Left ventricle myocardium superior (tissue), 1 donor: ENCODE measurements at regions not wholly inside any gene's neighbourhood (a gene's known extent, or its start where the extent isn't known, plus 50 kb on each side); places are given as distances from the start of the nearest gene placed in this dataset.
"Not testable (repeated sequence)": the region's sequence is repeated elsewhere in the genome, so short reads cannot be mapped to it uniquely, and the experiment has no call there.

Experiments used
- ATAC-seq: fragments of 200-7000 bp; cut with Tn5 transposase; one replicate; pipeline ENCODE4 v1.9.1; 2020; ENCODE audit warnings: mild to moderate bottlenecking, moderate library complexity
- DNase-seq: peaks from one replicate; pipeline ENCODE4 v3.0.0-alpha.2; 2020
- intact Hi-C: fragments of 100-400 bp; cut with micrococcal nuclease; formaldehyde crosslinking; loops from one replicate; pipeline ENCODE4 v1.11.0; 2022
- donor health status: DM: no; HTN: yes; CAD: no; lungs with severe emphysema.

DNA sequence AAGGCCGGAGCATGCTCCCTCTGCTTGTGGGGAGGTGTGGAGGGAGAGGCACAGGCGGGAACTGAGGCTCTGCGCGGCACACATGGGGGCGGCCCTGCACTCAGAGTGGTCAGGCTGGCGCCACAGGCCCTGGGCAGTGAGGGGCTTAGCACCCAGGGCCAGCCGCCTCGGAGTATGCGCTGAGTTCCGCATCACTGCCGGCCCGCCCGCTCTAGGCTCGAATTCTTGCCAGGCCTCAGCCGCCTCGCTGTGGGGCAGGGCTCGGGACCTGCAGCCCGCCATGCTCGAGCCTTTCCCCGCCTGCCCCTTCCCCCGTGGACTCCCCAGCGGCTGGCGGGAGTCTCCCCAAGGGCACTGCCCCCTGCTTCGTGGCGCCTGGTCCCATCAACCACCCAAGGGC, 905.9 kb downstream of the SPATA31A6 start:
- DNase-seq, intact Hi-C loops, ATAC-seq: not testable (repeated sequence)

GRCh38 chr9:43110376-43110775, 926.9 kb downstream of the SPATA31A6 start:
- intact Hi-C loops, DNase-seq, ATAC-seq: not testable (repeated sequence)

DNA sequence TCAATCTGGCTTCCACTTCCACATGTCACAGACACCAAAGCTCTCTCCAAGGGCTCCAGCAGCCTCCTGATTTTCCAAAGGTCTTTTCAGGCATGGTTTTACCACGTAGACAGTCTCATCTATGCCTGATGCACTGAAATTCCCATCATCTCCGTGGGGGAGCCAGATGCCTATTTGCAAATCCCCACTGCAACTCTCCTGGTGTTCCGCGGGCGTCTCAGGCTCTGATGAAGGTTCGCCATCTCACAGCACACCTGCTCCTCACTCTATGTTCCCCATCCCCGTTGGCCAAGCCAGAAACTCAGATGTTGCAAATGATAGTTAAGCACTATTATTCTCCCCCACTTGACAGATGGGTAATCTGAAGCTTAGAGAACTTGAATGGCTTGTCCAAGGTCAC, 929.4 kb downstream of the SPATA31A6 start:
- DNase-seq, intact Hi-C loops, ATAC-seq: not testable (repeated sequence)

DNA sequence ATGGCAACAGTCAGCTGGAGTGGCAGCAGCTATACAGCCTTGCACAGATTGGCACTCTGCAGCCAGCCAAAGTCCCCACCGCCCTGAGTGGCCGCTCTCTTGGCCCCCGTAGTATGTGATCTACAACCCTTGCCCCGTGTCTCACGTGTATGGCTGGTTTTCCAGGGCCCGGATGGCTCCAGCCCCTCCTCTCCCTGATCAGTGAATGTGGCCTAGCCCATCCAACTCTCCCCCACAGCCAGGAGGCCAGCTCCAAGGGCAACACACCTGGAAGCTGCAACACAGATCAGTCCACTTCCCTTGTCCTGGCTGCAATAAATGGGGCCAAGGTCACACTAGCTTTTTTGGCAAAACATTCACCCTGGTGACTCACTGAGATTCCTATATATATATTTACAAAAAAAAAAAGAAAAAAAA, 932.4 kb downstream of the SPATA31A6 start:
- ATAC-seq, intact Hi-C loops: not testable (repeated sequence)
- peak; percentile 60 for DNase-seq

- peak; percentile 75 for DNase-seq
- intact Hi-C loops, ATAC-seq: not testable (repeated sequence)
Observed at GRCh38 chr9:43118088-43118865, 934.8 kb downstream of the SPATA31A6 start.

GRCh38 chr9:43119565-43119964, 936.1 kb downstream of the SPATA31A6 start:
- ATAC-seq, intact Hi-C loops: not testable (repeated sequence)

DNA sequence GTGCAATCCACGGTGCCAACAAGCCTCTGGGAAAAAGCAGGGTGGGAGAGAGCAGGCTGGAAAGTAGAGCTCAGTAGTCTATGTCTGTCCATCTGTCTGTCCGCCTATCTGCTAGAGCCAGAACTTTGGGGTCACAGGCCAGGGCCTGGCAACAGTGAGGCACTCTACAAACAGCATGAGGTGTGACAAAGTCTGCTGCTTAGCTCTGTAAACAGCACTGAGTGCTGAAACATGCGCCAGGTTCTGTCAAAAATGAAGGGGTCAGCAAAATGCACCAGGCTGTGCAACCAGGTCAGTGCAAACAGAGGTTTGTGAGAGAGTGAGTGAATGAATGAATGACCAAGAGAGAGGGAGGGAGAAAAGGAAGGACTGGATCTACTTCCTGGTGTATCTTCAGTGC, 936.5 kb downstream of the SPATA31A6 start:
- ATAC-seq, intact Hi-C loops, DNase-seq: not testable (repeated sequence)

More at GRCh38 chr9:43119565-43119964, 936.1 kb downstream of the SPATA31A6 start:
- DNase-seq = not testable (repeated sequence)

- intact Hi-C loops, ATAC-seq: not testable (repeated sequence)
- DNase-seq = peak; percentile 43
Observed at GRCh38 chr9:43125894-43126293, 942.4 kb downstream of the SPATA31A6 start.

GRCh38 chr9:43127026-43127775, 943.7 kb downstream of the SPATA31A6 start:
- ATAC-seq, intact Hi-C loops: not testable (repeated sequence)
- DNase-seq = peak; percentile 67

GRCh38 chr9:43127949-43128348, 944.5 kb downstream of the SPATA31A6 start:
- intact Hi-C loops, DNase-seq, ATAC-seq: not testable (repeated sequence)

DNA sequence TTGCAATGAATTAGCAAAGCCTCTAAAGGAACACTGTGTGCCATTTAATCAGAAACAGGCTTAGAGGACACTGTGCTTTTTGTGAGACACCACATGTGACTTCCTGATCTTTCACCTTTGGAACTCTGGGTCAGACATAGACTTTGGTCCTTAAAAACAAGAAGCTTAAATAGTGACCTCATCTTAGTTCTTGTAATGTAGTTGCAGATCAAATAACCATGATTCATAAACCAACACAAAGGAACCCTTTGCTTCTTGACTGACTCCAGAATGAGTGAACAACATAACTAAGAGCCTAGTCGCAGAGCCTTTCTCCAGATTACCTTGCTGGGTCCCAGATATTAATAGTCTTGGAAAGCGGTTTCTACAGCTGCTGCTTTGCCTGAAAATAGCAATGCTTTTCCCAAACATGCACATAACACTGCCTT, 947.3 kb downstream of the SPATA31A6 start:
- intact Hi-C loops, ATAC-seq, DNase-seq: not testable (repeated sequence)

GRCh38 chr9:43135440-43135839, 952.0 kb downstream of the SPATA31A6 start:
- ATAC-seq, DNase-seq, intact Hi-C loops: not testable (repeated sequence)

- ATAC-seq, DNase-seq, intact Hi-C loops: not testable (repeated sequence)
Observed at GRCh38 chr9:43138909-43139308, 955.5 kb downstream of the SPATA31A6 start.

DNA sequence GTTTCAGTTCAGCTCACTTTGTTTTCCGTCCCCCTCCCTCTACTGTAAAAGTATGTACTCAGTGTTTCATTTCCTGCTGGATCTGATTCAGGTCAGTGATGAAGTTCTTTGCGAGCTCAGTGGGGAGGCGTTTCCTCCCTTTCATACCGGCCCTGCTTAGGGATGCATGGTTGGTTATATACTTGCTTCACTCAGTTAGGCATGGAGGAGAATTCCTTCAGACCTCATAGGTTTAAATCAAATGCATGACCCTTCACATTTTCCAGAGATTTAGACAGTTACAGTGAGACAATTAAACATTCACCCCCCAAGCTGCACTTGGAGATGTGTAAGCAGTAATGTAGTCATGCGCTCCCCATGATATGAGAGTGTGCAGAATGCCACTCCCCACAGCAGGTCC, 955.9 kb downstream of the SPATA31A6 start:
- ATAC-seq, DNase-seq, intact Hi-C loops: not testable (repeated sequence)

DNA sequence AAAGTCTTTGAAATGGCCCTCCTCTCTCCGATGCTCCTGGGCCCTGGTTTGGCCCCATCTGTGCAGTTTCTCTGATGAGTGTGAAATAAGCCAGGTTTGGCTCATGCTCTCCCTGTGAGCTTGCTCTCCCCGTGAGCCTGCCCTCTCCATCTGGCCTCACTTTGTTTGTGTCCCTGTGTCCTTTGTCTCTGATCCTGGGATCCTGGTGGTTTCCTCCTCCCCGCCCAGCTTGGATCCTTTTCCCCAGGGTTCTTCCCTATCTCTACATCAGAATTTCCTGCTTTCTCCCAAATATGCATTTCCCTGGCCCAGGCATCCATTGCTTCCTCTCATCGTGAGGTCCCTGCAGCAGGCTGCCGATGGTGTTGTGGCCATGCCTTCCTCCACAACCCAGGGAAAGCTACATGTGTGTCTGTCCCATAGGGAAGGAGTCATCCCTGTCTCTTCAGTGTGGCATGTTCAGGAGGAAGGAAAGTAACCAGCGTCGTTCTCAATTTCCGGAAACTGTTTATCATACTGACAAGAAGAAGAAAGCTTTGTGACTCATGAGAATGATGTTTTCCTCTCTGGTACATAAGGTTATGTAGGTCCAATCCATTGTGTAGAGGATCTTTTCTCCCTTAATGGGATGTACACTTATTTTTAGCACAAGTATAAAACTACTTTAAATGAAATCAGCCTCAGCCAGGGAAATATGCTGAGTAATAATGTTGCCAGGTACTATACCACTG, 956.6 kb downstream of the SPATA31A6 start:
- intact Hi-C loops, DNase-seq, ATAC-seq: not testable (repeated sequence)
